GM23338 (cell line): ENCODE measurements at regions not wholly inside any gene's neighbourhood (a gene's known extent, or its start where the extent isn't known, plus 50 kb on each side); places are given as distances from the start of the nearest gene placed in this dataset.

Experiments used
- ATAC-seq: fragments of 200-7000 bp; cut with Tn5 transposase; 3 replicates; pipeline ENCODE4 v1.9.1; 2020
- DNase-seq: peaks from one replicate; pipeline ENCODE4 v3.0.0-alpha.2; 2015; ENCODE audit warnings: low spot score
- H2AFZ ChIP-seq: fragments of 200-600 bp; sonication (generic); 2 replicates; pipeline ENCODE4 v1.8.0; 2016; ENCODE audit warnings: antibody characterized with exemption, mild to moderate bottlenecking, moderate library complexity
- H3F3A ChIP-seq: fragments of 200-600 bp; sonication (generic); replicated peaks from 2 replicates; pipeline ENCODE4 v1.8.0; 2017; ENCODE audit warnings: antibody characterized with exemption, mixed run types, low read depth
- H3K27ac ChIP-seq: fragments of 200-600 bp; sonication (generic); 2 replicates; pipeline ENCODE4 v1.6.1; 2016; ENCODE audit warnings: low read depth
- H3K27me3 ChIP-seq: fragments of 200-600 bp; sonication (generic); 2 replicates; pipeline ENCODE4 v1.8.0; 2016; ENCODE audit warnings: mild to moderate bottlenecking, mixed run types, moderate library complexity; ENCODE audit not compliant: insufficient read depth
- H3K36me3 ChIP-seq: fragments of 200-600 bp; sonication (generic); 2 replicates; pipeline ENCODE4 v1.8.0; 2016; ENCODE audit warnings: mild to moderate bottlenecking; ENCODE audit not compliant: insufficient read depth
- H3K4me1 ChIP-seq: fragments of 200-600 bp; sonication (generic); 2 replicates; pipeline ENCODE4 v1.8.0; 2016; ENCODE audit warnings: mild to moderate bottlenecking, moderate library complexity; ENCODE audit not compliant: insufficient read depth
- H3K4me2 ChIP-seq: fragments of 200-600 bp; sonication (generic); 2 replicates; pipeline ENCODE4 v1.7.1; 2017; ENCODE audit warnings: mixed run types
- H3K4me3 ChIP-seq: fragments of 200-600 bp; sonication (generic); 2 replicates; pipeline ENCODE4 v1.6.1; 2016; ENCODE audit warnings: mixed run types
- H3K79me2 ChIP-seq: fragments of 200-600 bp; sonication (generic); replicated peaks from 2 replicates; pipeline ENCODE4 v1.8.0; 2017; ENCODE audit warnings: mild to moderate bottlenecking; ENCODE audit not compliant: insufficient read depth
- H3K9me2 ChIP-seq: fragments of 200-600 bp; sonication (generic); 2 replicates; pipeline ENCODE4 v1.8.0; 2017; ENCODE audit not compliant: insufficient read depth
- H4K20me1 ChIP-seq: fragments of 200-600 bp; sonication (generic); replicated peaks from 2 replicates; pipeline ENCODE4 v1.8.0; 2017; ENCODE audit warnings: mild to moderate bottlenecking; ENCODE audit not compliant: insufficient read depth
- H3K27ac Mint-ChIP-seq: 2 replicates; pipeline ENCODE4 v1.8.0; 2020; ENCODE audit warnings: inconsistent platforms, mild to moderate bottlenecking, moderate library complexity, mixed read lengths
- H3K27me3 Mint-ChIP-seq: 3 replicates; pipeline ENCODE4 v1.8.0; 2022; ENCODE audit warnings: low read depth, mild to moderate bottlenecking, moderate library complexity, mixed read lengths, inconsistent platforms; ENCODE audit not compliant: insufficient read depth, poor library complexity
- H3K36me3 Mint-ChIP-seq: 3 replicates; pipeline ENCODE4 v1.8.0; 2021; ENCODE audit warnings: low read depth, mild to moderate bottlenecking, inconsistent platforms, moderate library complexity, mixed read lengths
- H3K4me1 Mint-ChIP-seq: 3 replicates; pipeline ENCODE4 v1.8.0; 2020; ENCODE audit warnings: mild to moderate bottlenecking, inconsistent platforms, mixed read lengths
- H3K4me3 Mint-ChIP-seq: 3 replicates; pipeline ENCODE4 v1.8.0; 2021; ENCODE audit warnings: moderate library complexity, mild to moderate bottlenecking, inconsistent platforms, mixed read lengths
- H3K9me3 Mint-ChIP-seq: 3 replicates; pipeline ENCODE4 v1.8.0; 2020; ENCODE audit warnings: moderate library complexity, mild to moderate bottlenecking, inconsistent platforms, mixed read lengths
- EZH2 ChIP-seq: fragments of 200-600 bp; sonication (generic); IDR thresholded peaks from one replicate; pipeline ENCODE4 v1.8.0; 2017; ENCODE audit warnings: antibody characterized with exemption, mild to moderate bottlenecking, low read depth; ENCODE audit not compliant: unreplicated experiment
- EZH2phosphoT487 ChIP-seq: fragments of 200-600 bp; sonication (generic); IDR thresholded peaks from one replicate; pipeline ENCODE4 v1.8.1; 2018; ENCODE audit warnings: antibody characterized with exemption; ENCODE audit not compliant: unreplicated experiment
- NANOG ChIP-seq: IDR thresholded peaks from 2 replicates; pipeline ENCODE4 v1.6.1; 2016; ENCODE audit warnings: antibody characterized with exemption, borderline replicate concordance
- POLR2AphosphoS5 ChIP-seq: IDR thresholded peaks from 2 replicates; pipeline ENCODE4 v1.6.1; 2016; ENCODE audit warnings: antibody characterized with exemption, low read depth
- REST ChIP-seq: IDR thresholded peaks from one replicate; pipeline ENCODE4 v1.6.1; 2018; ENCODE audit warnings: antibody characterized with exemption; ENCODE audit not compliant: unreplicated experiment
- STAT1 ChIP-seq: IDR thresholded peaks from one replicate; pipeline ENCODE4 v1.6.1; 2016; ENCODE audit warnings: antibody characterized with exemption; ENCODE audit not compliant: unreplicated experiment
- ZNF114 ChIP-seq: fragments of 250-450 bp; sonication (Bioruptor Pico); IDR thresholded peaks from 2 replicates; pipeline ENCODE4 v1.5.0; 2020; ENCODE audit warnings: mild to moderate bottlenecking, moderate library complexity
- ZNF331 ChIP-seq: fragments of 250-450 bp; sonication (Bioruptor Pico); IDR thresholded peaks from 2 replicates; pipeline ENCODE4 v1.5.0; 2020; ENCODE audit warnings: low read depth, mild to moderate bottlenecking, moderate library complexity
- TF ChIP-seq, protein P1 (sequence below): IDR thresholded peaks from 2 replicates; pipeline ENCODE4 v1.6.1; 2016; ENCODE audit warnings: antibody characterized with exemption
- TF ChIP-seq, protein P2 (sequence below), 2 experiments: fragments of 200-600 bp in 1 of 2; sonication (generic) in 1 of 2; conservative IDR thresholded peaks; 2 replicates each; pipeline versions ENCODE4 v1.5.1 to v1.6.1; 2016 to 2017; ENCODE audit warnings: antibody characterized with exemption in 2 of 2, low read depth in 2 of 2, mild to moderate bottlenecking in 2 of 2, moderate library complexity in 1 of 2

- no peak for TF ChIP-seq EZH2phosphoT487
These were observed 269.2 kb downstream of the ZWINT start (continued) for GRCh38 chr10:56091872-56092271.

GRCh38 chr10:56090914-56091540 lies 270.0 kb downstream of the ZWINT start:
- no peaks in the 10 kb centered on the region for H3K9me2 ChIP-seq
- no peak overlapping the region for H3K4me2 ChIP-seq
- H2AFZ ChIP-seq: no peak overlapping the region
- Mint-ChIP-seq H3K36me3 (peaks cover 19% of the 10 kb centered on the region), H3K4me1 (no peaks in the 10 kb centered on the region), H3K27ac (no peak overlapping the region), H3K9me3 (peaks cover 30% of the 10 kb centered on the region), H3K27me3 (peaks cover 2% of the 10 kb centered on the region), H3K4me3 (no peak overlapping the region)
- H3F3A ChIP-seq: no peaks in the 10 kb centered on the region
- H3K27me3 ChIP-seq: no peaks in the 10 kb centered on the region
- H3K4me1 ChIP-seq: no peaks in the 10 kb centered on the region
- ATAC-seq (no peak), DNase-seq (no peak)
- H3K4me3 ChIP-seq: no peak overlapping the region
- TF ChIP-seq, protein P1, sequence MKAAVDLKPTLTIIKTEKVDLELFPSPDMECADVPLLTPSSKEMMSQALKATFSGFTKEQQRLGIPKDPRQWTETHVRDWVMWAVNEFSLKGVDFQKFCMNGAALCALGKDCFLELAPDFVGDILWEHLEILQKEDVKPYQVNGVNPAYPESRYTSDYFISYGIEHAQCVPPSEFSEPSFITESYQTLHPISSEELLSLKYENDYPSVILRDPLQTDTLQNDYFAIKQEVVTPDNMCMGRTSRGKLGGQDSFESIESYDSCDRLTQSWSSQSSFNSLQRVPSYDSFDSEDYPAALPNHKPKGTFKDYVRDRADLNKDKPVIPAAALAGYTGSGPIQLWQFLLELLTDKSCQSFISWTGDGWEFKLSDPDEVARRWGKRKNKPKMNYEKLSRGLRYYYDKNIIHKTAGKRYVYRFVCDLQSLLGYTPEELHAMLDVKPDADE: no peak
- TF ChIP-seq ZNF331: no peak
- TF ChIP-seq NANOG: no peak
- TF ChIP-seq, protein P2, sequence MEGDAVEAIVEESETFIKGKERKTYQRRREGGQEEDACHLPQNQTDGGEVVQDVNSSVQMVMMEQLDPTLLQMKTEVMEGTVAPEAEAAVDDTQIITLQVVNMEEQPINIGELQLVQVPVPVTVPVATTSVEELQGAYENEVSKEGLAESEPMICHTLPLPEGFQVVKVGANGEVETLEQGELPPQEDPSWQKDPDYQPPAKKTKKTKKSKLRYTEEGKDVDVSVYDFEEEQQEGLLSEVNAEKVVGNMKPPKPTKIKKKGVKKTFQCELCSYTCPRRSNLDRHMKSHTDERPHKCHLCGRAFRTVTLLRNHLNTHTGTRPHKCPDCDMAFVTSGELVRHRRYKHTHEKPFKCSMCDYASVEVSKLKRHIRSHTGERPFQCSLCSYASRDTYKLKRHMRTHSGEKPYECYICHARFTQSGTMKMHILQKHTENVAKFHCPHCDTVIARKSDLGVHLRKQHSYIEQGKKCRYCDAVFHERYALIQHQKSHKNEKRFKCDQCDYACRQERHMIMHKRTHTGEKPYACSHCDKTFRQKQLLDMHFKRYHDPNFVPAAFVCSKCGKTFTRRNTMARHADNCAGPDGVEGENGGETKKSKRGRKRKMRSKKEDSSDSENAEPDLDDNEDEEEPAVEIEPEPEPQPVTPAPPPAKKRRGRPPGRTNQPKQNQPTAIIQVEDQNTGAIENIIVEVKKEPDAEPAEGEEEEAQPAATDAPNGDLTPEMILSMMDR (conservative IDR thresholded peaks at IDR 0.05; ENCODE audit: low read depth in 2 of 2): no peak
- TF ChIP-seq POLR2AphosphoS5: no peak
- TF ChIP-seq STAT1: no peak
- H3K36me3 ChIP-seq: no peaks in the 10 kb centered on the region; the same call in 1 of the 2 replicates
- no peaks in the 10 kb centered on the region for H3K79me2 ChIP-seq
- H3K27ac ChIP-seq: no peak overlapping the region
- no peaks in the 10 kb centered on the region for H4K20me1 ChIP-seq

DNA sequence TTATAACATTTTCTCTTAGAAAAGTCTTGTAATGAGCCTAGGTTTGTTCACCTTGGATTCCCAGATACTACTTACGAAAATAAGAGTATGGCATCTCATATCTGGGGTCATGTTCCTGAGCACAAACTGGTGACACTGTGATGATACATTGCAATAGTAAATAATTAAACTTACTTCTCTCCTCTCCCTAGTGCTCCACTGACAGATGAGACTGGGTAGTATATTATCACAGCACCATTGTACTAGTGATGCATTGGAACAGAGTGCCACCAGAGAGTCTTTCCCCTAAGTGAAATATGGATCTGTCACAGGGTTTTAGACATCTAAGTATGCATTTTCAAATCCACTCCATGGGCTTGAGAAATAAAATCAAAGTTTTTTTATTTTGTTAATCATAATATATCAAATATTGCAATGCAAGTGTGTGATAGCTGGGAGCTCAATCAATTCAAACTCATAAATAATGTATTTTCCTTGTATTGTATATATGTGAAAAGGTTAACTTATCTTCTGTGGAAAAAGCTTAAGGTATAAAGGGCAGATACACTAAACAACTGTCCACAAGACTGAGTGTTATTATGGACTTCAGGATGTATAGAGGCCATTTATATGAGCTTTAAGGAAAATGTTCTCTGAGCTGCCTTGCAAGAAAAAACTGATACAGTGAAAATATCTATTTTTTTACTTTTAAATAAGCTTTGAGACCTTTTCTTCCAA lies 275.5 kb downstream of the ZWINT start:
- H3K36me3 Mint-ChIP-seq: peaks cover 9% of the 10 kb centered on the region
- ATAC-seq: no peak
- H3K27ac Mint-ChIP-seq: no peak overlapping the region
- H3K4me3 ChIP-seq: no peak overlapping the region
- no peak for DNase-seq
- H2AFZ ChIP-seq: no peak overlapping the region
- H3K27me3 Mint-ChIP-seq: no peaks in the 10 kb centered on the region
- H3K4me3 Mint-ChIP-seq: no peak overlapping the region
- peaks cover 27% of the 10 kb centered on the region for H3K9me3 Mint-ChIP-seq
- H3K4me2 ChIP-seq: no peak overlapping the region
- no peaks in the 10 kb centered on the region for H3F3A ChIP-seq
- H4K20me1 ChIP-seq: no peaks in the 10 kb centered on the region
- no peaks in the 10 kb centered on the region for H3K27me3 ChIP-seq
- no peaks in the 10 kb centered on the region for H3K4me1 ChIP-seq
- H3K27ac ChIP-seq: no peak overlapping the region
- H3K79me2 ChIP-seq: no peaks in the 10 kb centered on the region
- no peaks in the 10 kb centered on the region for H3K9me2 ChIP-seq
- no peaks in the 10 kb centered on the region for H3K36me3 ChIP-seq
- H3K4me1 Mint-ChIP-seq: no peaks in the 10 kb centered on the region
- TF ChIP-seq NANOG (no peak), REST (no peak), EZH2phosphoT487 (no peak), EZH2 (no peak), ZNF114 (CRISPR knock-in tag) (no peak), STAT1 (no peak), ZNF331 (no peak)
- TF ChIP-seq, protein P1: no peak
- TF ChIP-seq, protein P2 (conservative IDR thresholded peaks at IDR 0.05; ENCODE audit: low read depth in 2 of 2): no peak
